GM13977 (cell line): ENCODE measurements at regions not wholly inside any gene's neighbourhood (a gene's known extent, or its start where the extent isn't known, plus 50 kb on each side); places are given as distances from the start of the nearest gene placed in this dataset.

Experiments used
- DNase-seq: peaks from one replicate; pipeline ENCODE4 v3.0.0; 2012; ENCODE audit warnings: low spot score
- in situ Hi-C: fragments of 300-500 bp; cut with MboI; formaldehyde crosslinking; loops from one replicate; pipeline ENCODE4 v1.12.0; 2022; ENCODE audit warnings: low sequenced_read_pairs, low pct_unique_long_range_greater_than_20kb, mixed read lengths, inconsistent platforms; ENCODE audit not compliant: unreplicated experiment
- TF ChIP-seq, protein P1 (sequence below): IDR thresholded peaks from 2 replicates; pipeline ENCODE4 v1.5.1; 2012; ENCODE audit warnings: mild to moderate bottlenecking, control low read depth; ENCODE audit not compliant: insufficient read depth; ENCODE audit errors: extremely low read depth, missing control alignments

DNA sequence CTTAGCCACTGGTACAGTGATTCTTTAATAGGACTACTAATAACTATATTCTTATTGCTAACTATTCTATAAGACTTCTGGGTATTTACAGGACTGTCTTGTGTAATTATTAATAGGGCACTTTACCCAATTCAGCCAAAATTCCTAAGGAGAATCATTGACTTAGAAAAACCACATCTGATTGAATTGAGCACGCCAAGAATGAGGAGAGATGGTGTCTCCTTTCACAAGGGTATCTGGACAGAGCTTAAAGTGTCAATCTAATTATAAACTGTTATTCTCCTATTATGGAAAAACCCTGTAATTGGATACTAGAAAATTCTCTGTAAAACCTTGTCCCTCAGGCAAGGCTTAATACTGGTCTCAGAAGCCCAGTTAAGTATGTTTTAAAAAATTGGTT lies 111.1 kb upstream of the TLL1 start:
- DNase-seq = no peak
- in situ Hi-C loops = no loop called here

DNA sequence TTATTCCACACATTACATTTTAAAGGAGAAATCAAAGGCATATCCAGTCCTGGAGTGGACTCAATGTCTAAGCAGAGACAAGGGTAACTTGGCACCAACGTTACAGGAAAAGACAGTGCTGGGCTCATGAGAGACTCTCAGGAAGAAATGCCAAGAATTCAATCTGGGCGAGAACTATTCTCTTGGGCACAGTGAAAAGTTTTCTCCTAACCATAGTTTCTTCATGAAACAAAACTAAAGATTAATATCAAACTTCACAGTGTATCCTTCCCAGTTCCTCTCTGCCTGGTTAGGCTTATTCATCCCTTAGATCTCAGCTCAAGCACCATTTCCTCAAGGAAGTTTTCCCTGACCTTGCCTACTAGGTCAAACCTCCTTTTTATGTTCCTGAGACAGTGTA lies 109.4 kb upstream of the TLL1 start:
- DNase-seq = no peak
- TF ChIP-seq, protein P1, sequence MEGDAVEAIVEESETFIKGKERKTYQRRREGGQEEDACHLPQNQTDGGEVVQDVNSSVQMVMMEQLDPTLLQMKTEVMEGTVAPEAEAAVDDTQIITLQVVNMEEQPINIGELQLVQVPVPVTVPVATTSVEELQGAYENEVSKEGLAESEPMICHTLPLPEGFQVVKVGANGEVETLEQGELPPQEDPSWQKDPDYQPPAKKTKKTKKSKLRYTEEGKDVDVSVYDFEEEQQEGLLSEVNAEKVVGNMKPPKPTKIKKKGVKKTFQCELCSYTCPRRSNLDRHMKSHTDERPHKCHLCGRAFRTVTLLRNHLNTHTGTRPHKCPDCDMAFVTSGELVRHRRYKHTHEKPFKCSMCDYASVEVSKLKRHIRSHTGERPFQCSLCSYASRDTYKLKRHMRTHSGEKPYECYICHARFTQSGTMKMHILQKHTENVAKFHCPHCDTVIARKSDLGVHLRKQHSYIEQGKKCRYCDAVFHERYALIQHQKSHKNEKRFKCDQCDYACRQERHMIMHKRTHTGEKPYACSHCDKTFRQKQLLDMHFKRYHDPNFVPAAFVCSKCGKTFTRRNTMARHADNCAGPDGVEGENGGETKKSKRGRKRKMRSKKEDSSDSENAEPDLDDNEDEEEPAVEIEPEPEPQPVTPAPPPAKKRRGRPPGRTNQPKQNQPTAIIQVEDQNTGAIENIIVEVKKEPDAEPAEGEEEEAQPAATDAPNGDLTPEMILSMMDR = no peak
- in situ Hi-C loops = no loop called here

More for the DNA sequence above, 111.1 kb upstream of the TLL1 start:
- TF ChIP-seq, protein P1 = no peak

DNA sequence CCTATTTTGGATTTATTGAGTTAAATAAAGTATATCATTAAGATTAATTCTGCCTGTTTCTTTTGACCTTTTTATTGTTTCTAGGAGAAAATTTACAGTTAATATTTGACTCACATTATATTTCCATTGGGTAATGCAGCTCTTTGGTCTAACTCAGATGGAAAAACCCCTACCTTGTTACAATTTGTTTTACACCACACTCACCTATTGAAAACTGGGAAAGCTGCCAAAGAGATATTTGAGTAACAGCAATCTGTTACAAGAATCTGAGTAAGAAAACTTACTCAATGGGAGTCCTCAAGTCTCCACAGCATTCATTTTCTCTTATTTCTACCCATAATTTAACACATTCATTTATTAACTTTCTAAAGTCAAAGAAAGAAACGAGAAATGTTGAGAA lies 108.0 kb upstream of the TLL1 start:
- in situ Hi-C loops = no loop called here
- DNase-seq = no peak
- TF ChIP-seq, protein P1 = no peak

DNA sequence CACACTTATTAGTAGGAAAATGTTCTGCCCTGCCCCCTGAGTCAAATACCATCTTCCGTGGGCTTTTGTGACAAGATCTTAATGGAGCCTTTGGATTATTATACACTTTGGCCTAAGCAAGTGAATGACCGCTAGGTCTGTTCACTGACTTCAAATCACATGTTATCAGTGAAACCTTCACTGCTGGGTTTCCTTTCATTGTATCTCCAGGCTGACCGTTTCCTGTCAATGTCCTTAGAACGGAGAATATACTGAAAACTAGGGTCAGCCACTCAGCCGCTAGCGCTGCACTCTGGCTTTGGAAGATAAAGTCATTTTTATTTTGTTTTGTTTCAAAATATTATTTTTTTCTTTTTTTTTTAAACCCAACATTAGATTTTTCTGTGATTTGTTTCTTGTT lies 107.0 kb upstream of the TLL1 start:
- DNase-seq = no peak
- TF ChIP-seq, protein P1 = no peak
- in situ Hi-C loops = no loop called here

DNA sequence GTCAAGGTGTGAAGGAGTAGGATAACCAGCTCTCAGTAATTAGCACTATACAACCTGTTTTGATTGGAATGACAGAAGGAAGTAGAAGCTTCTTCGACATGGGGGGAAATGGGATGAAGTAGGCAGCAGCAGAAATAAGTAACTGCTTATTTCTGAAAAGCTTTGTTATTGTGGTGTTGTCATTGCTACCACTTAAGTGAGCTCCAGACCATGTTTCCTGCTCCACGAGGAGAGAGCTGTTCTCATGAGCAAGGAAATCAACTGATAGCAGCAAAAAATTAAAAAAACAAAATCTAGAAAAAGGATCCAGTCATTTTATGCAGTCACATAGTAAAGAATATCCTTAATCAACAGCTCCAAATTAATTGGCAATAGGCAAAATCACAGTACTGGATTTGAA lies 106.1 kb upstream of the TLL1 start:
- TF ChIP-seq, protein P1 = no peak
- no peak for DNase-seq
- in situ Hi-C loops = no loop called here

DNA sequence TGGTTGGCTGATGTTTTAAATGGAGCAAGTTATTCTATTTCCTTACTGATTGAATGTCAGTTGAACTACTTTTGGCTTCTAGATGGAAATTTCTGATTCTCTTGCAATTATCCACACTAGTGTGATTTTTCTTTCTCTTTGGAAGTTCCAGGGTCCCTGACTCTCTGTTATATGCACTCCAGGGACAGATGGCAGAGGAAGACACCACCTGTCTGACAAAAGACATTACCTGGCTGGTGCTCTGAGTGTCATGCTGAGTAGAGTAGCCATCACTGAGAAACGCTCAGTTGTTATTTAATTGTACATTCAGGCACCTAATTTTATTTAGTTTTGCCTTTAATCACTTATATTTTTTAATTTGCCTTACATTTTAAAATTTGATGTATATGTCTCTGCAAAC lies 105.4 kb upstream of the TLL1 start:
- DNase-seq = no peak
- TF ChIP-seq, protein P1 = no peak
- in situ Hi-C loops = no loop called here

DNA sequence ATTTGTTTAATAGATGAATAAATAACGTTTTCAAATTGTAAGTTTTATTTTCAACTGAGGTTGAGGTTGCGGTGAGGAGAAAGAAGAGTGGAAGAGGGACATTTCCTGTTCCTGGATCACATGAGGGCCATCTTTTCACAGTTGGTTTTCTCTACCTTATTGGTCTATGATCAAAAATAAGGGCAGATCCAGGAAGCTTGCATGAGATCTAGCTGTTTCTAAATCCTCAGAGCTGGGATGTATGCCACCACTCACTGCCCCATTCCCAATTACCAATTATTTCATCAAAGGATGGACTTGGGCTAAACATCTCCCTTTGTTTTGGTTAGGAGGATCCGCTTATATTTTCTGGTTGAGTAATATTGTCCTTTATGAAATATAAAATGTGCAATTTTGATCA lies 104.8 kb upstream of the TLL1 start:
- TF ChIP-seq, protein P1 = no peak
- in situ Hi-C loops = no loop called here

More for the DNA sequence above, 104.8 kb upstream of the TLL1 start:
- no peak for DNase-seq
